OCI-M2 (cell line): ENCODE measurements at regions not wholly inside any gene's neighbourhood (a gene's known extent, or its start where the extent isn't known, plus 50 kb on each side); places are given as distances from the start of the nearest gene placed in this dataset.

Source experiments
- DNase-seq: peaks from one replicate; lab custom pipeline; 2025; ENCODE audit not compliant: unreplicated experiment; lab: John Stamatoyannopoulos, UW

DNA sequence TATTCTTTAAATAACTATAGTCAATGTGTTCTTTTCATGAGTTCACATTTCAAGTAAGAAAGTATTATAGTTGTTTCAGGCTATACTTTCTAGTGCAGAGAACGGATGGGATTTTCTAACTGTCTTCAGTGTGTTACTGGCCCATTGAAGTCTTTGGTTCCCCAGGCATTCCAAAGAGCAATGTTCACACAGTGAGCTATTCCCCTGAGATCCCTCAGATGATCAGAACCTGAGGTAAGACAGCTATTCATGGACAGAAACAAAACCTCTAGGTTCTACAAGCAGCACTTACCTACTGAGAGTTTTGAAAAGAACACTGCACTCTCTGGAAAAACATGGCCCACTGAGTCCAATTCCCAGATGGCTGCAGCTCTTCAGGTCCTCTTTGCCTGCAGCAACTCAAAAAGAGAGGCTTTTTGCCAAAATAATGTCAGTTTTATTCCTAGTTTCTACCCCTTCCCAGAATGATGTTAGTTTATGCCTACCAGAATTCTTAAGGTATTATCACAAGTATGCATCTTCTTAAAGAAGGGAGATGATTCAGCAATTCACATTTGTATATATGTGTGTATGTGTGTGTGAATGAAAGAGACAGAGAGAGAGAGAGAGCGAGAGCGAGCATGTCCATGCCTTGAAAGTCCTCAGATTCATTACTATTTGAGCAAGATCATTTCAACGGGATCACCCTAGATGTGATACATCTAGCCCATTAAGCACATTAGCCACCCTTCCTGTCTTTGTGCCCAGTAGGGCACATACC is 146.1 kb downstream of the PDHA2 start:
- DNase-seq, result no peak

DNA sequence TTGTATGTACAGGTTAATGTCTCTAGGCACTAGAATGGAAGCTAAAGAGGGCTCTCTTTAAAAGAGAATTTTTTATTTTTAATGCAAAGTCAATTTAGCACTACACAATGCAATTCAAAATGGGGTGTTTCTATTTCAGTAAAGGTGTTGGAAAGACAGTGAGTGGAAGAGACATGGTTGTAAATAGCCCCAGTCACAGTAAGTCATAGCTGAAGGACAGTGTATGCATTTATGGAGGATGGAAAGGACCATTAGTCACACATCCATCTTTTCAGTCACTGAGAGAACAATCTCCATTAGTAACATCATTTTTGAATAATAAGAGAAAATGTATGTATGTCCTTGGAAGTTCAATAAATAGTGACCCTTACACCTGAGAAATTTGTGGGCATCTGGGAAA is 148.0 kb downstream of the PDHA2 start:
- no peak for DNase-seq

DNA sequence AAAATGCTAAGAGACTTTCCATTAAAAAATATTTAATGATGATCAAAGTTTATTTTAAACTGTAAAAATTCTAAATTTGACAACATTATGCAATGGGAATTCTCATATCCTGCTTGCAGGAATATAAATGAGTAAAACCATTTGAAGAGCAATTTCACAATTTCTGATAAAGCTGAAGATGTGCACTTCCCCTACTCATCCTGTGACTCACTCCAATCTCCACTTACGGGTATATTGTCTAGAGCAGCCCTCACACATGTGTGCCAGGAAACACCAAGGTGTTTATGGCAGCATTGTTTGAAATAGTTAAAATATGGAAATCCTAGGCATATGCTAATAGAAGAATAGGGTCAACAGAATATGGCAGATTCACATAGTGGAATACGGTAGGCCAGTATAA is 158.4 kb downstream of the PDHA2 start:
- DNase-seq, result no peak

DNA sequence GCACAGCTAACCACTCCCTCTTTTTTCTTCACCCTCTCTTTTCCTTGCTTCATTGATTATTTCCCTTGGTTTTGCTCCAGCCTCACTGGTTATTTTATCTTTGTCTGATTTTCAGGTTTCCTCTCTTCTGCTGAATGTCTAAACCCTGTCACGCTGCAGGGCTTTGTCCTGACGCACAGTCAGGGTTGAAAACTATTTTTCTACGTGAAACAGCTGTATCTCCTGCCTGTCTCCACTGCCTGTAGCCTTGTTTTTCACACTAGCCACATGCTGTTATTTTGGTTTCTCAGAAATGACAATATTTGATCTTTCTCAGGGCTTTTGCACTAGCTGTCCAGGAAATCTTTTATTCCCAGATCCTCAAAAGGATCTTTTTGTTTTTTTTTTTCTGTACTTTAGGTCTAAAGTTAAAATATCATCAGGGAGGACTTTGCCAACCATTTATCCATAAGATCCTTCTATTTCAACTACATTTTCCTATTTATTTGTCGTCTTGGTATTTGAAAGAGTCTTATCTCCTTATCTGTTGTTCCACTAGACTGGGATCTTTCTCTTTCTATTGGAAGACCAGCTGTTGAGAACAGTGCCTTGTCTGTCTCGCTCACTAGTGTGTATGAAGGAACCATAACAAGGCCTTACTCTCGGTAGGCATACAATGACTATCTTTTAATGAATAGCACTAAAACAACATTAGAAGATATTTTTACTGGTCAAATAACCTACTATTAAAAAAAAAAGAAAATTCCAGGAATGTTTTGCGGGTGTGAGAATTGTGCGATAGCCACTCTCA is 164.3 kb downstream of the PDHA2 start:
- no peak for DNase-seq

DNA sequence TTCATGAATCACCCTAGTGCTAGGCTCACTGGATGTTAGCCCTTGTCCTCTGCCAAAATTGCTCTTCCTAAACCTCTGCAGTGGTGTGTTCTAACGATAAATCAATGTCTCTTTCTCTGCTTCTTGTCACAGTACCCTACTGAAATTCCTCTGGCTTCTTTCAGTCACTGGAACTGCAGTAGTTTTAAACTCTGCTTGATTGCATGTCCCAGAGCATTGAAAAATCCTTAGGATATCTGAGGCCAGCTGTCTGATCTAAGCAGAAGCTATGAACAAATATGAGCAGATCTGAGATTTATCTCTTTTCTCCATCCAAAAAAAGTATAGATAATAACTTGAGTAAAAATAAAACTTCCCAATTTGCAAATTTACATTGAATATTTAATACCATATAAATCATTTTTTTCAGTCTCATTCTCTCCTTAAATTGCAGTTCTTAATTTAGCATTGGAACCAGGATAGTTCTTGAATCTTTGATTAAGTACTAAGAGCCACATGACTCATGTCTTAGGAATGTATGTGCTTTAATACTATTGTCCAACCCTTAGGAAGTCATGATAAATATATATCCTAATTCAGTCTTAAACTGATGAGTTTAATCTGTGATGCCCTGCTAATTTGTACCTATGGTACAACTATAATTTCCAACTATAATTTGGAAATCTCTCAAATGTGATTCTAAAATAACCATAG is 169.7 kb downstream of the PDHA2 start:
- no peak for DNase-seq

DNA sequence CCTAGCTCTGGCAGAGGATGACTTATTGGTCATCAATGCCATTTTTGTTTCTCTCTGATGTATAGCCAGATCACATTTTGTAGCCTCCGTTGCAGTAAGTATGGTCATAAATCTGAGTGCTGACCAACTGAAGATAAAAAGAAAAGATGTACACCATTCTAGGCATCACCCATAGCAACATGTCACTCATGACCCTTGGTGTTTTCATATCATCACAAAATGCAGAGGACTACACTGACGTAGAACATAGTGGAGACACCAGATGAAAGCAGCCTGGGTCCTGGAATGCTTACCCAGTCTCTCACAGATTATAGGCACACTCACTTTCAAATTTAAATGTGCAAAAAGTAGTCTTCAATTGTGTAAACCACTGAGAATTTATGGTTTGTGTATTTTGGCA is 172.8 kb downstream of the PDHA2 start:
- no peak for DNase-seq

DNA sequence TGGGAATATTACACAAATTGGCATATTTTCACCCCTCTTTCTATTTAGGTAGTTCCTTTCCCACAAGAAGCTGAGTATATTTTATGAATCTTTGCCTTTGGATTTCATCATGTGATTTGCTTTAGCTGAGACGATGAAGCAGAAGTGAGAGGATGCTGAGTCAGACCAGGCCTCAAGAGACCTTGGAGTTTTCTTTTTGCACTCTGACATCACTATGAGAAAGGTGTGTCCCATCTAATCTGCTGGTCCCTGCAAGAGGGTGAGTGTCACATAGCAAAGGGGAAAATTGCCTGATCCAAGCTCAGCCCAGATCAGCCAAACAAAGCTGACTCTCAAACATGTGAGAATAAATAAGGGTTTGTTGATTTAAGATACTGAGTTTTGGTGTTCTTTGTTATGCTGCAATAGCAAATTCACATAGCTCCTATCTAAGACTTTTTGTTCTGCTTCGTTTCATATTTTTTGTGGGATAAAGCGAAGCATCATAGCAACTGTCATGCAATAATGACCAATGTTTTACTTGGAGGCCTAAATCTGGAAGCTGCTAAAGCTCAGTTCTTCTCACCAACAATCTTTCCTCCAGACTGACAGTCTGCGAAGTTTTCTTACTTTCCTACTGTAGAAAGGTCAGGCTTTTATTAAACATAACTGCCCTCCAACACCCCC is 176.9 kb downstream of the PDHA2 start:
- DNase-seq, result no peak

DNA sequence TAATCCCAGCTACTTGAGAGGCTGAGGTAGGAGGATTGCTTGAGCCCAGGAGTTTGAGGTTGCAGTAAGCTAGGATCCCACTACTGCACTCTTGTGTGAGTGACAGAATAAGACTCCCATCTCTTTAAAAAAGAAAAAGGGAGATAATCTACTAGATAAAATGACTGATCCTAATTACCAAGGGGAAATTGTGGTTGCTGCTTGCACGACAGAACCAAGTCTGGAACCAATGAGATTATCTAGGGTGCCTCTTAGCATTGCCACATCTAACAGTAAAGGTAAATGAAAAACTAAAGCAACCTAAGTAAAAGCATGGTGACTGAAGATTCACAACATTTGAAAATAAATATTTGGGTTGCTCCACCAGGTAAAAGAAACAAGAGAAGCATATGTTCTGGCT is 185.1 kb downstream of the PDHA2 start:
- no peak for DNase-seq

DNA sequence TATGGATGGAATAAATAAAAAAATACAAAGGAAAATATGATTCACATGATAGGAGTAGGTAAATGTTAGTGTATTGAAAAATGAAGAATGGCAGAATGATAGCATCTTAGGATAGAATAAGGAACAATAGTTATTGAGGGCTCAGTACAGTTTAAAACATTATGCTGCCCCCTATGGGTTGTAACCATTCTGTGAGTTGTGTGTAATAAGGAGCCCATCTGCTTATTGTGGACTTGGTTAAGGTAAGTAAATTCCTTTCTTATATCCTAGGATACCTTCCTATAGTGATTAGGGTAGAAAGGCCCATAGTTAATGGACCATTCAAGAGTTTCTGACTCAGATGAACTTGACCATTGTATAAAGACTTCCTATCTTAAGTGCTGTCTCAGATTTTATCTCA is 195.8 kb downstream of the PDHA2 start:
- DNase-seq, result no peak

DNA sequence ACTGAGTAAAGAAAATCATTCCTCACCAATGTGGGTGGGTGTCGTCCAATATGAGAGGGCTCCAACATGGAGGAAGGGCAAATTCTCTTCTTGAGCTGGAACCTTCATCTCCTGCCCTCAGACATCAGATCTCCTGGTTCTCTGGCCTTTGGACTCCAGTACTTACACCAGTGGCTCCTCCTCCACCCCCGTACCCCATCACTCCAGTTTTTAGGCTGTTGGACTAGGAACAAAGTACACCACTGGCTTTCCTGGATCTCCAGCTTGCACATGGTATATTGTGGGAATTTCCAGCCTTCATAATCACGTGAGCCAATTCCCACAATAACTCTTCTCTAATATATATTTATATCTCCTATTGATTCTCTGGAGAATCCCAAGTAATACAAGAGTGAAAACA is 196.9 kb downstream of the PDHA2 start:
- DNase-seq, result no peak

DNA sequence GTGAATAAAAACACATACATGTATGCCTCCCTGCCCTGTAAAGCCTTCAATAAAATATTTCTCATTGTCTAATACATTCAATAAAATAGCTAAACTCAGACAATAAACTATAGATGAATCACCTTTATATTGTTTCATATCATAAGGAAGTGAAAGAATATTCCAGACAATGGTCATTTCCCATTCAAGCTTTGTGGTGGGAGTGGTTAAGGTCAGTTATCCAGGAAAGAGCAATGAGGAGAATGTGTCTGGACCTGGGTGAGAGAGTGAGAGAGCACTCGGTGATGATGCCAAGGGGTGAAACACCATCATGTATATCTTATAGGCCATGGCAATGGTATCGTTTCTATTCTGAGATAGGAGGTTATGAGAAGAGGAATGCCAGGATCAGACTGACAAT is 197.8 kb downstream of the PDHA2 start:
- no peak for DNase-seq

DNA sequence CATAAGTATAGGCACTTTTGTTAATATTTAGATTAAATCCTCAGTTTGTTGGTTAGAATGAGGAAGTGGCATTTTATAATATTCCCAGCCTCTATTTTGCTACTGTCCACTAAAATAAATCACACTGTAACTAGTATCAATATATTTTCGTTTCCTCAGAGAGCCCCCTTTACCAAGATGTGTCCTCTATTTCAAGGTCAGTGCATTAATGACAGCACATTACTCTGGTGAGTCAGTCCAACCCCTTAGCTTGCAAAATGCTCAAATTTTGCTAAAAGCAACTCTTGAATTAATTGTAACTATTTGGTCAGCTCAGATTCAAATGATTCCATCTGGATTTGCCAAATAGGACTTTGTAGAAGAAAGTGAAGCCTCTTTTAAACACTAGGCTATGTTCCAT is 199.3 kb downstream of the PDHA2 start:
- no peak for DNase-seq

DNA sequence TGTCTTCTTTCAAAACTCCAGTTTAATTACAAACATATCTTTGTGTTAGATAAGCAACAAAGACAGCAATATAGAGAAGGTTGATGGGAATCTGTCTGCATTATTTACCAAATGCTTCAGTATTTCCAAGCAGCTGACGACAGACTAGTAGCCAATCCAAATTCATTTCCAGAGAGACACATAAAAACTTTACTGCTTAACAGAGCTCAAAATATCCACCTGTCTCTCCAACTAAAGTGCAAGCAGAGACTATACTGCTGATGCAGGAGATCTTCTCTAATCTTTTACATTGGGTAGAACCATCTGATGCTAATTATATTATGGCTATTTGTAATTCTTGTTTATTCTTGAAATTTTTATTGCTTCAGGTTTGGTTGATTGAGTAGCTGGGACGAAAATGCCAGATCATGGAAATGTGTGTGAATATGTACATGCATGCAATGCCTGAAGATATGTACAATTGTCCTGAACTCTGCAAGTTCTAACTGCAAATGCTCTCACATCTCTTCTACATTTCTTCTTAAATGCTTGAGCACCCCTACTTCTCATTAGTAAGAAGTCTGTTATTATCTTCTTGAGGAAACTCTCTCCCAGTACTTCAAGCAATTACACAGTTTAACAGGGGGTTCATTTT is 200.0 kb downstream of the PDHA2 start:
- DNase-seq, result no peak

DNA sequence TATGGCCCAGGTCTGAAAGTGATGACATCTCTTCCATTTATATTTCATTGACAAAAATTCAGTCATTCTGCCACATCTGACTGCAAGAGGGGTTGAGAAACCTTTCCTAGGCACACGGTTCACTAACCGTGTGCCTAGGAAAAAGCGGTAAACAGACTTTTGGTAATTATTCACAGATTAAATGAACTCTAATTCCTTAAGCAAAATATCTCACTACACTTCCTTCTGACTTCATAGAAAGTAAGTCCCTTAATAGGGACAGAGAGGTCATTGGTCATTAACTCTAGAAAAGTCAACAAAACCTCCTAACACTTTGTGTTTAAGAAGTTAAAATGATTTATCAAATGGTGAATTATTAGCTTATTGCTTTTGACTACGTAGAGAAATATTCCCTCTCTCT is 205.1 kb downstream of the PDHA2 start:
- no peak for DNase-seq

DNA sequence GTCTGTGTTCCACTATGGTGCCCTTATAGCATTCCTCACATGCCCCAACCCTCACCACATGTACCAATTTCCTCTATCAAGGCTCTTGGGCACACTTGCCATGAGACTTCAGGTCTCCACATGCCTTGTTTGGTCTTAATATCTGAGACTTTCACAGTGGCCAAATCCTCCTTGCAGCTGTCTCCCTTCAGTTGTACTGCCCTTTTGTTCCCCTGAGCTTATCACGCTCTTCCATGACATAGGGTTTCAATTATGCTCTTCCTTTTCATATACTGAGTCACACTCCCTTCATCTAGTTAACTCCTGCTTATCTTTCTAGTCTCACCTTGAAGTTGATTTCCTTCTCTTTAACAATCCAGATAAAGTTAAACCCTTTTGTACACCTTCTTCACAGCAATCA is 212.9 kb downstream of the PDHA2 start:
- DNase-seq, result no peak

DNA sequence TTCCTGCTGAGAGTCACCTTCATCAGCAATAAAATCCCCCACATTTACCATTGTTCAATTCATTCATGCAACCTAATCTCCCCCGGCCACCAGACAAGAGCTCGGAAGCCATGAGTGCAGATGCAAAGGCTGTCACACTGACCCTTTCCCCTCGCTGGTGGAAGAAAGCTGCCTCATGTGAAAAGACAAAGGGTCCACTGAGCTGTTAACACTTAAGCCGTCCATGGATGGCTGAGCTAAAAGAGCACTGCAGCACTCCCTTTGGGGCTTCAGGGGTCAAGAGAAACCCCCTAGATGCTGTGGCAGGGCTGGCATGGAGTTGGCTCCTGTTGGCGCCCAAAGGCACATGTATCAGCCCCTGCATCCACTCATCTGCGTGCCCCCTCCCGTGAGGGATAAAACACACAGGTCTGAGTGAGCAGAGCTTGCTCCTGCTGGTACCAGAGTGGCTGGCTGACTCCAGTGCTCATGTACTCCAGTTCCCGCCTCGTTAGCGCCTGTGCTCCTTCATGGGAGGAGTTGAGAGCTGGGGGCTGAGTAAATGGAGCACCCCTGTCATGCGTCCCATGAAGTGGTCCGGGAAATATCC is 216.5 kb downstream of the PDHA2 start:
- no peak for DNase-seq

DNA sequence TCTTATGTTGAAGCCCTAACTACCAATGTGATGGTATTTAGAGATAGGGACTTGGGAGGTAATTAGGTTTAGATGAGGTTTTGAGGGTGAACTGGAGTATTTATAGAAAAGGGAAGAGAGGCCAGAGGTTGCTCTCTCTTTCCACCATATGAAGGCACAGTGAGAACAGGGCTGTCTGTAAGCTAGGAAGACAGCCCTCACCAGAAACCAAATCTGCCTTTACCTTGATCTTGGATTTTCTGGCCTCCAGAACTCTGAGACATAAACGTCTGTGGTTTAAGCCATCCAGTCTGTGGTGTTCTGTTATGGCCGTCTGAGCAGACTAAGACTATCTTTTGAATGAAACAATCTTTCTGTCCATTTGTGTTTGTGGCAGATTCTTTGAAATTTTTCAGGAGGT is 223.7 kb downstream of the PDHA2 start:
- DNase-seq, result no peak

DNA sequence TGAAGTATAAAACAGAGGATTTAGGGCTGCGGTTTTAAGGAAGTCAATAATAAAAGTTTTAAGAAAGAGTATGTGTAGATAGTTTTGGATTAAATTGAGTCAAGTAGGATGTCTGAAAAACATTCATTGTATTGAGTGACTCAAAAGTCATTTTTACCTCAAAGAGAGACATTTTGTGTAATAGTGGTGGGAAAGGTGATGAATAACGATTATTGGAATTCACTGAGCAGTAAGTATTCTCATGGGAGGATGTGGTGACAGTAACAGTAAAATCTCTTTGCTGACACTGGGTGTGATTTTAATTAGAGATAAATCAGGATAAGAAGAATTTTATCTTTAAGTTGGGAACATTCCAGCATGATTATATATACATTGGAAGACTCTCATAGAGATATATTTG is 233.6 kb downstream of the PDHA2 start:
- no peak for DNase-seq

DNA sequence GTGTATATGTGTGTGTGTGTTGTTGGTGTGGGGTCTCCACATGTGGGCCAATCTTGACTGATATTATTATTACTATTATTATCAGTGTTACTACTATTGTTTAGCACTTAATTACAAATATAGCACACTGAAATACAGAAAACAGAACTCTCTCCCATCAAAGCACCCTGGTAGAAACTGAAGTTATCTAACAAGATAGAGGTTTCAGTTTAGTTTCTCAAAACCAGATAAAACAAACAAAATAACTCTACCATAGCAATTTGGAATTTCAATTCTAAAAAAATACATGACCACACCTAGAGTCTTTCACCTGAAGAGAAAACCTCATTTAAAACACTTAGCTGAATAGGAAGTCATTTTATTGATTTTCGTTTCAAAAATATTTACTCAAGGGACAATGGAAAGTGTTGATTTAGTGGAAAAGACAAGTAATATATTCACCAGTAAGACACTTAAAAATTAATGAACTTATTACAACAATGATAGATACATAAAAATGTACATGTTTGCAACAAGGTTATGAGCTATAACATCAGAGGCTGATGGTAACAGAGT is 252.3 kb downstream of the PDHA2 start:
- no peak for DNase-seq

DNA sequence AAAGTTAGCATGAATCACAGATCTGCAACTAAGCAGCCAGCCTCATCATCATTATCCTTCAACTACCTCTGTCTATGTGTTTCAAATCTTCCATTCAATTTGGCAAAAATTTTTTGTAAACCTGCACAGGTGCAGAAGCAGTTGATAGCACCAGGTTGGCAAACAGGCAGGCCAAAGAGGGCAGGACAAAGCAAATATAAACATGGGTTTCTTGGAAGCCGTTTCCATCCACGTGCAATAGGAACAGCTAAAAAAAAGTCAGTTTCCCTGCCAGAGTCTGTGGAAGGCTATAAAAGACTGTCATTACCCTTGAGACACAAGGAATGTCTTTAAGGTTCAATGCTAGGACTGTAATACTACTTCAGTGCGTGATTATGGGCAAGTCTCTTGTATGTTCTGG is 253.2 kb downstream of the PDHA2 start:
- no peak for DNase-seq
